HL-60 (cell line): ENCODE measurements at regions not wholly inside any gene's neighbourhood (a gene's known extent, or its start where the extent isn't known, plus 50 kb on each side); places are given as distances from the start of the nearest gene placed in this dataset.

Source experiments
- DNase-seq, 2 experiments: peaks; one replicate each; pipeline ENCODE4 v3.0.0-alpha.2; 2010 to 2020; ENCODE audit warnings: low read depth in 1 of 2, low spot score in 1 of 2
- H3K27ac ChIP-seq: fragments of 250-450 bp; sonication (Bioruptor Pico); replicated peaks from 2 replicates; pipeline ENCODE4 v1.5.1; 2020; ENCODE audit warnings: mild to moderate bottlenecking, moderate library complexity
- H3K27me3 ChIP-seq: fragments of 250-450 bp; sonication (Bioruptor Pico); 2 replicates; pipeline ENCODE4 v1.5.1; 2021; ENCODE audit warnings: mild to moderate bottlenecking, moderate library complexity; ENCODE audit not compliant: insufficient read depth, poor library complexity, severe bottlenecking
- H3K4me3 ChIP-seq: replicated peaks from 2 replicates; pipeline ENCODE4 v1.5.1; 2011; ENCODE audit warnings: mild to moderate bottlenecking, control low read depth, low read length; ENCODE audit not compliant: insufficient read depth
- CTCF ChIP-seq: IDR thresholded peaks from one replicate; pipeline ENCODE4 v1.5.1; 2011; ENCODE audit warnings: low read length, control low read depth, inconsistent platforms; ENCODE audit not compliant: insufficient read depth
- GABPA ChIP-seq: IDR thresholded peaks from 2 replicates; pipeline ENCODE4 v1.6.1; 2012; ENCODE audit warnings: low read depth
- POLR2AphosphoS5 ChIP-seq: IDR thresholded peaks from 2 replicates; pipeline ENCODE4 v1.6.1; 2012; ENCODE audit warnings: low read depth
- REST ChIP-seq: IDR thresholded peaks from 2 replicates; pipeline ENCODE4 v1.6.1; 2012; ENCODE audit warnings: low read depth; ENCODE audit not compliant: insufficient replicate concordance
- SPI1 ChIP-seq: IDR thresholded peaks from 2 replicates; pipeline ENCODE4 v1.6.1; 2012; ENCODE audit warnings: low read depth, mild to moderate bottlenecking, borderline replicate concordance

DNA sequence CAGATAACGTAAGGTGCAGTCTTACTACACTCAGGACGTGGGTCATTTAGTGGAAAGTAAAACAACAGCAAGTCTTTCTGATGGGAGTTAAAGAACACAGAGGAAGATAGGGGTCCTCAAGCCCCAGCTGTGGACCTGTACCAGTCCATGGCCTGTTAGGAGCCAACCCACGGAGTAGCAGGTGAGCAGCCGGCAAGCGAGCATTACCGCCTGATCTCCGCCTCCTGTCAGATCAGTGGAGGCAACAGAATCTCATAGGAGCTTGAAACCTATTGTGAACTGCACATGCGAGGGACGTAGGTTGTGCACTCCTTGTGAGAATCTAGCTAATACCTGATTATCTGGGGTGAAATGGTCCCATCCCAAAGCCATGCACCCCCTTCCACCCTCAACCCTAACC lies 1180.8 kb downstream of the FSTL5 start:
- TF ChIP-seq GABPA: no peak
- TF ChIP-seq SPI1: no peak
- TF ChIP-seq CTCF: no peak
- TF ChIP-seq REST: no peak
- TF ChIP-seq POLR2AphosphoS5: no peak
- no peak overlapping the region for H3K27ac ChIP-seq
- no peak overlapping the region for H3K4me3 ChIP-seq
- no peak for DNase-seq
- H3K27me3 ChIP-seq: no peaks in the 10 kb centered on the region

GRCh38 chr4:161002386-161002785 lies 1161.4 kb downstream of the FSTL5 start:
- no peak for DNase-seq
- Histone ChIP-seq H3K4me3 (no peak overlapping the region), H3K27ac (no peak overlapping the region), H3K27me3 (no peaks in the 10 kb centered on the region)
- TF ChIP-seq GABPA: no peak

GRCh38 chr4:161003418-161004057 lies 1160.3 kb downstream of the FSTL5 start:
- H3K4me3 ChIP-seq: no peak overlapping the region
- no peak for TF ChIP-seq GABPA
- no peak for TF ChIP-seq POLR2AphosphoS5
- no peak for TF ChIP-seq SPI1
- TF ChIP-seq CTCF: no peak
- no peak for TF ChIP-seq REST
- H3K27me3 ChIP-seq: no peaks in the 10 kb centered on the region
- H3K27ac ChIP-seq: no peak overlapping the region
- DNase-seq: no peak

DNA sequence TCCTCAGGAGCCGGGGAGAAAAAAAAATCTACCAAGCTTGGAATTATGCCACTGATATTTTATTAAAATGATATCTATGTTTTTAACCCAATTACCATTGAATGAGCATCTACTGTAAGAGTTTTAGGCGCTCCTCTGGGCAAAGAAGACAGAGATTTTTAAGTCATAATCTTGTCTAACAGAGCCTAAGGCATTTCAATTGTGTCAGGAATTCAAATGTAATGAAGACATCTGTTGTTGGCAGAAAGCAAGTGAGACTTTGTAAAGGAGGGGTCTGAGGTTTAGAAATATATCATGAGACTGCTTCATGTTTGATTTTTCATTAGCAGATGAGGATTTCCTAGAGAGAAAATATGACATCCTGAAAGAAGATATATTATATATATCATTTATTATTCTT lies 1158.1 kb downstream of the FSTL5 start:
- TF ChIP-seq POLR2AphosphoS5 (no peak), SPI1 (no peak), GABPA (no peak), REST (no peak), CTCF (no peak)
- Histone ChIP-seq H3K27ac (no peak overlapping the region), H3K27me3 (no peaks in the 10 kb centered on the region), H3K4me3 (no peak overlapping the region)
- no peak for DNase-seq
